GM12872 (cell line): ENCODE measurements at regions not wholly inside any gene's neighbourhood (a gene's known extent, or its start where the extent isn't known, plus 50 kb on each side); places are given as distances from the start of the nearest gene placed in this dataset.

Experiments used
- CTCF ChIP-seq: IDR thresholded peaks from 3 replicates; pipeline ENCODE4 v1.5.1; 2011; ENCODE audit warnings: low read depth, mild to moderate bottlenecking, low read length, moderate library complexity; ENCODE audit not compliant: insufficient read depth

DNA sequence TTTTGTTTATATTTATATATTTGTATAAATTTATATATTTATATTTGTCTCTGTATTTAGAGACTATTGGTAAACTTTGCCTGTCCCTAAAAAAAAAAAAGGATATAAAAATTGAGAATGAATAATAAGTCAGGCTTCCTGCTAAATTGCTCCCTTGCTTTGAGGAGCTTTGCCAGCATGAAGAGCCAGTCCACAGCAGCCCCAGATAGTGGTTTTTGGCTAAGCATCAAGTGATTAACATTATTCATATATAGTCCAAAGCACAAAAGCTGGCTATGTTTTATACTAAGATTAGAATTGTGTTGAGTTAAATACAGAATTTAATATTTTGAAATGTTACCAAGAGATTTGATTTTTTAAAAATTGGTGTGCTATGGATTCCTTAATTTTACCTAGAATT is 264.9 kb upstream of the FERD3L start:
- TF ChIP-seq CTCF: no peak

GRCh38 chr7:19408706-19409220 is 263.5 kb upstream of the FERD3L start:
- no peak for TF ChIP-seq CTCF

GRCh38 chr7:19407270-19407669 is 262.0 kb upstream of the FERD3L start:
- TF ChIP-seq CTCF: no peak

DNA sequence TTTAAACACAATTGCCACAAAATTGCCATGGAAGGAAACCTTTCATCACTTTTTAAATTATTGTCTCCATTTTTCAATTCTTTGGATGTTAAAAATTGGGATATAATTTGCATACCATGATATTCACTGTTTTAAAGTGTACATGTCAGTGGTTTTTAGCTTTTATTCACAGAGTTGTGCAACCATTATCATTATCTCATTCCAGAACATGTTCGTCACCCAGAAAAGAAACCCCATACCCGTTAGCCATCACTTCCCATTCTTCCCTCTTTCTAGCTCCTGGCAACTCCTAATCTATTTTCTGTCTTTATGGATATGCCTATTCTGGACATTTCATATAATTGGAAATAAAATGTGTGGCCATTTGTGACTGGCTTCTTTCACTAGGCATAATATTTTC is 260.3 kb upstream of the FERD3L start:
- no peak for TF ChIP-seq CTCF

DNA sequence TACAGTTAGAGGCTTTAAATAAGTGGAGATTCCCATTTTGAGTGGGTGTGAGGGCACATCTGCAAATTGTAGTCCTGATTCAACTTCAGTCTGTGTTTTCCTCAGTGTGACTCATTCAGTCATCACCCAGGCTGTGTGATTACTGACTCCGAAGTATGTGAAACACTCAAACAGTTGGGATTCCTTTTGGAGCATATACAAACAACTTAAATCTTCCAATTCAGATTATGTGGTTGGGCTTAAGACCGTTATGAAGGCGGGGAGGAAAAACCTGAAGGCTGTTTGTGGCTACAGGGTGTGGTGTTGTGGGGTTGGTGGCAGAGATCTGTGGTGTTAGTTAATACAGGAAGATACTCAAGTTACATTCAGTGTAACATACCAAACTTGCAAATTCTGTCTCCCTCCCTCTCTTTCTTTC is 259.7 kb upstream of the FERD3L start:
- TF ChIP-seq CTCF: no peak

DNA sequence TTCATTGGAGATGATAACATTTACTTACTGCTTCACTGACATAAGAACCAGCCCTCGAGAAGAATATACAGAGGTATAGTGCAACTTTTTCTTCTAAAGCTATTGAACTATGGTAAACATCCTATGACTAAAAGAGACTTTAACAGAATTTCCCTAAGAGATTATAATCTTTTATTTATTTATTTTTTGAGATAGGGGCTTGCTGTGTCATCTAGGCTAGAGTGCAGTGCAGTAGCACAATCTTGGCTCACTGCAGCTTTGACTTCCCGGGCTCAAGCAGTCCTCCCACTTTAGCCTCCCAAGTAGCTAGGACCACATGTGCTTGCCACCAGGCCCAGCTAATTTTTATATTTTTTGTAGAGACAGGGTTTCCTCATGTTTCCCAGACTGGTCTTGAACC is 258.5 kb upstream of the FERD3L start:
- no peak for TF ChIP-seq CTCF

- TF ChIP-seq CTCF: no peak
These were observed 256.2 kb upstream of the FERD3L start for GRCh38 chr7:19401461-19401860.

DNA sequence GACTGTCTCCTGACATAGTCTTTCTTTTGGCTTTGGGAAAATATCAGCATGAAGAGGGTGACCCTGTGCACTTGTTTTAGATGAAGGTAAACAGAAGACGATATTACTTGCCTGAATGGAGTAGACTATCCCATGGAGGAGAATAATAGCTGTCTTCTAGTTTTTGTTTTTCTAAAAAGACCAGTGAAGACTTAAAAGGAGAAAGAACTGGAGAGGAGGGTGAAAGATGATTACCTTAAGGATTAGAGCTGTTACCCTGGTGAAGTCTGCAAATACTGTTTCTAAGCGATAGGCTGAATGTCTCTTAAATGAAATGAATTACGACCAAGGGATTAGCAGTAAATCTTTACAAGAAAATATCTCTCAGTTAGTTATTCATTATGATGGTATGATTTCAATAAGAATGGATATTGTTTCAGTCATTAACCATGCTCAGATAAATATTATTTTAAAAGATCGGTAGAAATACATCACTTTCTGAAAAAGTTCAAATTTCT is 255.6 kb upstream of the FERD3L start:
- no peak for TF ChIP-seq CTCF
